Activated naive CD4-positive, alpha-beta T cell treated with anti-CD3 and anti-CD28 coated beads, Interleukin-2, amount 50 U/mL, for 72 hours (primary cell): ENCODE measurements at regions not wholly inside any gene's neighbourhood (a gene's known extent, or its start where the extent isn't known, plus 50 kb on each side); places are given as distances from the start of the nearest gene placed in this dataset.

ENCODE experiments used
- ATAC-seq, 2 donors: fragments of 150-1000 bp; cut with Tn5 transposase; 2 replicates each; pipeline ENCODE4 v1.10.0; 2021; ENCODE audit warnings: mild to moderate bottlenecking in 2 of 2, moderate library complexity in 2 of 2
- DNase-seq, 2 donors: peaks; one replicate each; pipeline ENCODE4 v3.0.0; 2021 to 2022; ENCODE audit warnings: low spot score in 2 of 2
- H3K27ac Mint-ChIP-seq, 2 donors: one replicate each; pipeline ENCODE4 v1.8.0; 2022; ENCODE audit warnings: mild to moderate bottlenecking in 2 of 2, mixed read lengths in 2 of 2
- H3K36me3 Mint-ChIP-seq, 2 donors: one replicate each; pipeline ENCODE4 v1.8.0; 2022; ENCODE audit warnings: mixed read lengths in 2 of 2
- H3K9me3 Mint-ChIP-seq, 2 donors: one replicate each; pipeline ENCODE4 v1.8.0; 2022; ENCODE audit warnings: mixed read lengths in 2 of 2

GRCh38 chr11:19661827-19662226, 50.8 kb upstream of the NAV2 start:
- ATAC-seq (no peak), DNase-seq (no peak)
- no peak overlapping the region for H3K27ac Mint-ChIP-seq
- no peaks in the 10 kb centered on the region for H3K36me3 Mint-ChIP-seq
- peaks cover 0 to under 1% of the 10 kb centered on the region in 2 donors for H3K9me3 Mint-ChIP-seq

GRCh38 chr11:19660076-19660475, 52.6 kb upstream of the NAV2 start:
- peaks cover 0 to 6% of the 10 kb centered on the region in 2 donors for H3K9me3 Mint-ChIP-seq
- no peak overlapping the region for H3K27ac Mint-ChIP-seq
- ATAC-seq (peak; percentile 93 to 98), DNase-seq (peak; percentile 40 to 58)
- no peaks in the 10 kb centered on the region for H3K36me3 Mint-ChIP-seq

- ATAC-seq (peak; percentile 21 to 44), DNase-seq (no peak)
- H3K9me3 Mint-ChIP-seq: peaks cover 0 to 6% of the 10 kb centered on the region in 2 donors
- no peaks in the 10 kb centered on the region for H3K36me3 Mint-ChIP-seq
- no peak overlapping the region for H3K27ac Mint-ChIP-seq
Measured at GRCh38 chr11:19659529-19659928, 53.1 kb upstream of the NAV2 start.

GRCh38 chr11:19658344-19658743, 54.3 kb upstream of the NAV2 start:
- Mint-ChIP-seq H3K36me3 (no peaks in the 10 kb centered on the region), H3K9me3 (peaks cover 0 to 6% of the 10 kb centered on the region in 2 donors), H3K27ac (no peak overlapping the region)
- DNase-seq: no peak
- no peak for ATAC-seq

GRCh38 chr11:19656140-19656541, 56.5 kb upstream of the NAV2 start:
- Mint-ChIP-seq H3K36me3 (no peaks in the 10 kb centered on the region), H3K27ac (no peak overlapping the region), H3K9me3 (peaks cover 0 to 6% of the 10 kb centered on the region in 2 donors)
- no peak for ATAC-seq
- DNase-seq: no peak

GRCh38 chr11:19652623-19653375, 59.8 kb upstream of the NAV2 start:
- Mint-ChIP-seq H3K36me3 (no peaks in the 10 kb centered on the region), H3K27ac (no peak overlapping the region), H3K9me3 (peaks cover 0 to 6% of the 10 kb centered on the region in 2 donors)
- no peak for ATAC-seq
- DNase-seq: no peak

GRCh38 chr11:19651653-19652052, 61.0 kb upstream of the NAV2 start:
- no peak overlapping the region for H3K27ac Mint-ChIP-seq
- peaks cover 0 to 3% of the 10 kb centered on the region in 2 donors for H3K9me3 Mint-ChIP-seq
- ATAC-seq (no peak), DNase-seq (no peak)
- H3K36me3 Mint-ChIP-seq: no peaks in the 10 kb centered on the region

GRCh38 chr11:19651028-19651427, 61.6 kb upstream of the NAV2 start:
- no peak for ATAC-seq
- no peaks in the 10 kb centered on the region for H3K36me3 Mint-ChIP-seq
- no peaks in the 10 kb centered on the region for H3K9me3 Mint-ChIP-seq
- no peak overlapping the region for H3K27ac Mint-ChIP-seq
- no peak for DNase-seq

- no peak overlapping the region for H3K27ac Mint-ChIP-seq
Measured at GRCh38 chr11:19650467-19650866, 62.2 kb upstream of the NAV2 start.

GRCh38 chr11:19649751-19650150, 62.9 kb upstream of the NAV2 start:
- no peaks in the 10 kb centered on the region for H3K9me3 Mint-ChIP-seq

More at GRCh38 chr11:19650467-19650866, 62.2 kb upstream of the NAV2 start:
- Mint-ChIP-seq H3K36me3 (no peaks in the 10 kb centered on the region), H3K9me3 (no peaks in the 10 kb centered on the region)
- no peak for DNase-seq
- no peak for ATAC-seq

GRCh38 chr11:19648321-19648720, 64.3 kb upstream of the NAV2 start:
- no peak overlapping the region for H3K27ac Mint-ChIP-seq
- DNase-seq (no peak), ATAC-seq (no peak)
- no peaks in the 10 kb centered on the region for H3K9me3 Mint-ChIP-seq
- H3K36me3 Mint-ChIP-seq: no peaks in the 10 kb centered on the region

More at GRCh38 chr11:19649751-19650150, 62.9 kb upstream of the NAV2 start:
- no peak overlapping the region for H3K27ac Mint-ChIP-seq
- DNase-seq (no peak), ATAC-seq (no peak)
- H3K36me3 Mint-ChIP-seq: no peaks in the 10 kb centered on the region

- DNase-seq: no peak
- H3K9me3 Mint-ChIP-seq: no peaks in the 10 kb centered on the region
- no peak for ATAC-seq
- no peak overlapping the region for H3K27ac Mint-ChIP-seq
- H3K36me3 Mint-ChIP-seq: no peaks in the 10 kb centered on the region
Measured at GRCh38 chr11:19647816-19648215, 64.8 kb upstream of the NAV2 start.

- Mint-ChIP-seq H3K9me3 (no peaks in the 10 kb centered on the region), H3K27ac (no peak overlapping the region), H3K36me3 (no peaks in the 10 kb centered on the region)
- ATAC-seq (no peak), DNase-seq (no peak)
Measured at GRCh38 chr11:19646921-19647320, 65.7 kb upstream of the NAV2 start.

- Mint-ChIP-seq H3K27ac (no peak overlapping the region), H3K9me3 (no peaks in the 10 kb centered on the region), H3K36me3 (no peaks in the 10 kb centered on the region)
- no peak for ATAC-seq
- no peak for DNase-seq
Measured at GRCh38 chr11:19646308-19646707, 66.3 kb upstream of the NAV2 start.

- ATAC-seq (no peak), DNase-seq (no peak)
- Mint-ChIP-seq H3K9me3 (no peaks in the 10 kb centered on the region), H3K27ac (peak overlapping the region in 1 of 2 donors; percentile 15), H3K36me3 (no peaks in the 10 kb centered on the region)
Measured at GRCh38 chr11:19644316-19644715, 68.3 kb upstream of the NAV2 start.

GRCh38 chr11:19642185-19643158, 70.2 kb upstream of the NAV2 start:
- Mint-ChIP-seq H3K9me3 (no peaks in the 10 kb centered on the region), H3K36me3 (no peaks in the 10 kb centered on the region), H3K27ac (no peak overlapping the region)
- DNase-seq: no peak
- no peak for ATAC-seq

- no peaks in the 10 kb centered on the region for H3K36me3 Mint-ChIP-seq
- DNase-seq (no peak), ATAC-seq (no peak)
- H3K9me3 Mint-ChIP-seq: peaks cover 0 to 4% of the 10 kb centered on the region in 2 donors
- no peak overlapping the region for H3K27ac Mint-ChIP-seq
Measured at GRCh38 chr11:19639603-19640105, 73.0 kb upstream of the NAV2 start.
